Stimulated activated naive CD8-positive, alpha-beta T cell treated with anti-CD3 and anti-CD28 coated beads, Interleukin-15, amount 100 ng/mL, for 72 hours (primary cell): ENCODE measurements at regions not wholly inside any gene's neighbourhood (a gene's known extent, or its start where the extent isn't known, plus 50 kb on each side); places are given as distances from the start of the nearest gene placed in this dataset.
"Not testable (repeated sequence)": the region's sequence is repeated elsewhere in the genome, so short reads cannot be mapped to it uniquely, and the experiment has no call there.

Experiments
- ATAC-seq: fragments of 150-1000 bp; cut with Tn5 transposase; 2 replicates; pipeline ENCODE4 v1.10.0; 2021; ENCODE audit warnings: mild to moderate bottlenecking, moderate library complexity
- DNase-seq, 2 donors: peaks; one replicate each; pipeline ENCODE4 v3.0.0; 2021 to 2022
- H3K27ac Mint-ChIP-seq, 2 donors: one replicate each; pipeline ENCODE4 v1.8.0; 2022; ENCODE audit warnings: mild to moderate bottlenecking in 2 of 2, mixed read lengths in 2 of 2, moderate library complexity in 2 of 2
- H3K27me3 Mint-ChIP-seq: one replicate; pipeline ENCODE4 v1.8.0; 2022; ENCODE audit warnings: mixed read lengths
- H3K4me1 Mint-ChIP-seq: one replicate; pipeline ENCODE4 v1.8.0; 2022; ENCODE audit warnings: mild to moderate bottlenecking, mixed read lengths
- H3K4me3 Mint-ChIP-seq, 2 donors: one replicate each; pipeline ENCODE4 v1.8.0; 2022; ENCODE audit warnings: mild to moderate bottlenecking in 2 of 2, mixed read lengths in 2 of 2, moderate library complexity in 1 of 2
- H3K9me3 Mint-ChIP-seq, 2 donors: one replicate each; pipeline ENCODE4 v1.8.0; 2022; ENCODE audit warnings: mixed read lengths in 2 of 2

DNA sequence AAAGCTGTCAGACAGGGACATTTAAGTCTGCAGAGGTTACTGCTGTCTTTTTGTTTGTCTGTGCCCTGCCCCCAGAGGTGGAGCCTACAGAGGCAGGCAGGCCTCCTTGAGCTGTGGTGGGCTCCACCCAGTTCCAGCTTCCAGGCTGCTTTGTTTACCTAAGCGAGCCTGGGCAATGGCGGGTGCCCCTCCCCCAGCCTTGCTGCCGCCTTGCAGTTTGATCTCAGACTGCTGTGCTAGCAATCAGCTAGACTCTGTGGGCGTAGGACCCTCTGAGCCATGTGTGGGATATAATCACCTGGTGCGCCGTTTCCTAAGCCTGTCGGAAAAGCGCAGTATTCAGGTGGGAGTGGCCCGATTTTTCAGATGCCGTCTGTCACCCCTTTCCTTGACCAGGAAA lies 66.7 kb upstream of the TMEM229A start:
- H3K4me1 Mint-ChIP-seq, H3K27me3 Mint-ChIP-seq, DNase-seq, H3K27ac Mint-ChIP-seq, H3K9me3 Mint-ChIP-seq, ATAC-seq, H3K4me3 Mint-ChIP-seq: not testable (repeated sequence)

DNA sequence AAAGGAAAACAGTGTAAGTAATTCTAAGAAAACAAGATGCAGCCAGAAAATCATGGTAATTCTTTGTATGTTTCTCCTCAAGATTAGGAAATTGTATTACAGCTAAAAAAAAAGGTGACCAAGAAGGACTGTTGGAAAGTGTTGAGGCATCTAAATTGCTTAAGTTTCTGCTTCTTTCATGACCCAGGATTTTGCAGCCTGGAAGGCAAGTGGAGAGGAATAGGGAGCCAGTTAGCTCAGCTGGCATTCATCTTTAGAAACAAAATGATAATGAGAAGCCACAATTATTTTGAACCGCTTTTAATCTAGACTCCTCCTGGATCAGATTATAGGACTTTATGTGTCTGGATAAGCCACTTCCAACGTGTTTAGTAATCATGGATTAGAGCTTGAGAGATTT lies 56.8 kb upstream of the TMEM229A start:
- Mint-ChIP-seq H3K4me3 (no peak overlapping the region), H3K27me3 (no peaks in the 10 kb centered on the region), H3K4me1 (no peaks in the 10 kb centered on the region), H3K9me3 (no peaks in the 10 kb centered on the region), H3K27ac (no peak overlapping the region)
- ATAC-seq (no peak), DNase-seq (no peak)

DNA sequence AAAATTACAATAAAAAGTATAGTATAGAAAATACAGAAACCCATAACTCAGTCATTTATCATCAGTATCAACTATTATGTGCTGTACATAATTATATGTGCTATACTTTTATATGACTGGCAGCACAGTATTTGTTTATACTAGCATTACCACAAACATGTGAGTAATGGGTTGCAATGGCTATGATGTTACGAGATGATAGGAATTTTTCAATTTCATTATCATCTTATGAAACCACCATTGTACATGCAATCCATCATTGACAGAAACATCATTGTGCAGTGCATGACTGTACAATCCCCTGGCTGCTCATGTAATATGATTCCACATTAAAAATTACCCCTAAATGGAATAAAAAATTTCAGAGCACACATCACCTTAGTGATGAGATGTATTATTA lies 55.7 kb upstream of the TMEM229A start:
- Mint-ChIP-seq H3K27ac (no peak overlapping the region), H3K9me3 (no peaks in the 10 kb centered on the region), H3K4me3 (no peak overlapping the region), H3K4me1 (no peaks in the 10 kb centered on the region), H3K27me3 (no peaks in the 10 kb centered on the region)
- ATAC-seq = no peak
- no peak for DNase-seq

DNA sequence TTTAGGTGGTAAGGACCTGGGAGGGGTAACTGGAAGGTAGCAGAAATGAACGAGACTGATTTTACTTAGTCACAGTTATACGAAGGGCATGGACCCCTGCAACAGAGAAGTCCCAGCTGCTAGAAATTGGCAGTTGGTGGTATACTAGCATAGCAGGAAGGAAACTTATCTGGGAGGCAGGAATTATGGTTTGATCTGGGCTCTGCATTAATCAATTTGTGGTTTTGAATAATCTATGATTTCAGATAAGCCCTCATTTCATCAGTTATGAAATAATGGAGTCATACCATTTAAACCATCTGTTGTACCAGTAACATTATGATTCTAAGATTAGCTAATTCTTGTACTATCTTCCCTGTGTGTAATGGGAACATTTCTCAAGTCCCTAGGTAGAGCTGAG lies 54.0 kb upstream of the TMEM229A start:
- DNase-seq = no peak
- no peak overlapping the region for H3K27ac Mint-ChIP-seq
- no peak for ATAC-seq
- H3K27me3 Mint-ChIP-seq = no peaks in the 10 kb centered on the region
- H3K4me3 Mint-ChIP-seq = no peak overlapping the region
- H3K9me3 Mint-ChIP-seq = no peaks in the 10 kb centered on the region
- no peaks in the 10 kb centered on the region for H3K4me1 Mint-ChIP-seq

DNA sequence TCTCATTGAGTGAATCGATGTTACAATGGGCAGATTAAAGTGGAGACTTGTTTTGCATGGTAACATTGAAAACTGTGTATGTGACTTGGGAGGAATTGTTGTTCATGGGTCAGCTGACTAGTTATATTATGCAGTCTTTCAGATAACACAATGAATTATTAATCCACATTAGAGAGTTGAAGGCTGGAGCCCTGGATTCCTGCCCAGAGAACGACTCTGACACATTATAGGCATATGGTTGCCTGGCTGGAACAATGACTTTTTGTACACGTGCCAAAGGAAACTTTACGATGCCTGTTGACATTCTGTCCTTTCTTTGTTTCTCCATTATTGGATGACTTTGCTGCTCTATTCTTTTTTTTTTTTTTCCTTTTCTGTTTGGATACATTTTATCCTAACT lies 52.3 kb upstream of the TMEM229A start:
- DNase-seq = no peak
- no peak overlapping the region for H3K27ac Mint-ChIP-seq
- H3K4me3 Mint-ChIP-seq = no peak overlapping the region

DNA sequence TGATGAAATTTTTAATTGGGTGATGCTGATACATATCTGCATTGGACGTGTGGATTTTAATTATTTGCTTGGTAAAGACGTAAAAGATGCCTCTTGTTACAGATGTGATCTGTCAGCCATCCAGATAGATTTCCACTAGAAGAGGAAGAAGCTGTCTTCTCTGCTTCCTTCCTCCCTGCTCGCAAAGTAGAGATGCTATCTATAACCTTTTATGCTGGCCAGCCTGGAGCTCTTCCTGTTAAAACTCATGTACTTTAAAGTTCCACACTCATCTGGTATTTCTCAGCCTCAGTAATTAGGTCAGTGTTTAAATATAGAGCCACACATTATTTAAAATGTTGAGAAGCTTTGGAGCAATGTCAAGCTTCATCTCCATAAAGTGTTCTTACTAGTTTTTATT lies 51.2 kb upstream of the TMEM229A start:
- Mint-ChIP-seq H3K4me3 (no peak overlapping the region), H3K27me3 (no peaks in the 10 kb centered on the region), H3K4me1 (no peaks in the 10 kb centered on the region), H3K27ac (no peak overlapping the region), H3K9me3 (no peaks in the 10 kb centered on the region)
- no peak for ATAC-seq
- no peak for DNase-seq

More for the DNA sequence above, 52.3 kb upstream of the TMEM229A start:
- Mint-ChIP-seq H3K4me1 (no peaks in the 10 kb centered on the region), H3K27me3 (no peaks in the 10 kb centered on the region), H3K9me3 (no peaks in the 10 kb centered on the region)
- no peak for ATAC-seq
